ENCODE measurements at regions not wholly inside any gene's neighbourhood (a gene's known extent, or its start where the extent isn't known, plus 50 kb on each side); places are given as distances from the start of the nearest gene placed in this dataset.

DNA sequence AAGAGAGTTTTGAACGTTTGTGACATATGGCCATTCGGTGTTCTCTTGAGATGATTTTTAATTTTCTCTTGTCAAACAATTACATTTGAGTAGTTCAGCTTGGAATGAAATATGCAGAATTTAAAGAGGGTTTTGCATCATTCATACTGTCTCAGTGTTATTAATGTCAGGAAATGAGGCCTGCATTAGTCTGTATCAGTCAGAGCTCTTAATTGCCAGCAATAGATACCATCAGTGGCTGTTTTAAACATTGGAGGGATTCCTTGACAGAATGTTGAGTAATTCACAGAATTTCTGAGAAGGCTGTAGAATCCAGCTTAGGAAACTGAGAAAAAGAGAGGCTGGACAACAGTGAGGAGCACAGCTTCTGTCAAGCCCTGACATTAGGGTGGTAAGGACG is 722.0 kb downstream of the NR2F2 start (continued):
- no peak for TF ChIP-seq ETV6 (CRISPR knock-in tag; IDR thresholded peaks at IDR 0.05)
- no peak for TF ChIP-seq NFE2L1 (CRISPR knock-in tag; IDR thresholded peaks at IDR 0.05)
- TF ChIP-seq SMAD4 (CRISPR knock-in tag; IDR thresholded peaks at IDR 0.05) = no peak
- TF ChIP-seq, protein P1, sequence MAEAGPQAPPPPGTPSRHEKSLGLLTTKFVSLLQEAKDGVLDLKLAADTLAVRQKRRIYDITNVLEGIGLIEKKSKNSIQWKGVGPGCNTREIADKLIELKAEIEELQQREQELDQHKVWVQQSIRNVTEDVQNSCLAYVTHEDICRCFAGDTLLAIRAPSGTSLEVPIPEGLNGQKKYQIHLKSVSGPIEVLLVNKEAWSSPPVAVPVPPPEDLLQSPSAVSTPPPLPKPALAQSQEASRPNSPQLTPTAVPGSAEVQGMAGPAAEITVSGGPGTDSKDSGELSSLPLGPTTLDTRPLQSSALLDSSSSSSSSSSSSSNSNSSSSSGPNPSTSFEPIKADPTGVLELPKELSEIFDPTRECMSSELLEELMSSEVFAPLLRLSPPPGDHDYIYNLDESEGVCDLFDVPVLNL (CRISPR knock-in tag; IDR thresholded peaks at IDR 0.05; ENCODE audit: borderline replicate concordance, low read depth) = no peak

DNA sequence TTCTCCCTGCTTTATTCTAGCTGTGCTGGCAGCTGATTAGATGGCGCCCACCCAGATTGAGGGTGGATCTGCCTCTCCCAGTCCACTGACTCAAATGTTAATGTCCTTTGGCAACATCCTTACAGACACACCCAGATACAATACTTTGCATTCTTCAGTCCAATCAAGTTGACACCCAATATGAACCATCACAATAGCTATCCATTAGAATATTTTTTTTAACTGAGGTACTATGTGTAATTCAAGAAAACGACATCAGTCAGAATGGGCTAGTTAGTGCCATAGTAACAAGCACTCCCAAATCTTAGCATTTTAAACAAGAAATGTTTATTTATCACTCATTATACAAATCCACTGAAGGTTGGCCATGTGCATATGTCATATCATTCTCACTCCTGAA is 723.1 kb downstream of the NR2F2 start:
- no peaks in the 10 kb centered on the region; the same call in 1 of the 2 replicates for H3K4me1 Mint-ChIP-seq
- ChIA-PET CTCF (no interaction called here), POLR2A (no interaction called here)
- no peak overlapping the region for H3K27ac Mint-ChIP-seq
- no peak for DNase-seq (ENCODE audit: low spot score)
- no peak overlapping the region for H3K4me3 Mint-ChIP-seq
- H3K27me3 Mint-ChIP-seq (ENCODE audit: low read depth) = no peaks in the 10 kb centered on the region; the same call in 1 of the 2 replicates
- no peak for TF ChIP-seq TEAD1 (CRISPR knock-in tag; IDR thresholded peaks at IDR 0.05)
- TF ChIP-seq, protein P2, sequence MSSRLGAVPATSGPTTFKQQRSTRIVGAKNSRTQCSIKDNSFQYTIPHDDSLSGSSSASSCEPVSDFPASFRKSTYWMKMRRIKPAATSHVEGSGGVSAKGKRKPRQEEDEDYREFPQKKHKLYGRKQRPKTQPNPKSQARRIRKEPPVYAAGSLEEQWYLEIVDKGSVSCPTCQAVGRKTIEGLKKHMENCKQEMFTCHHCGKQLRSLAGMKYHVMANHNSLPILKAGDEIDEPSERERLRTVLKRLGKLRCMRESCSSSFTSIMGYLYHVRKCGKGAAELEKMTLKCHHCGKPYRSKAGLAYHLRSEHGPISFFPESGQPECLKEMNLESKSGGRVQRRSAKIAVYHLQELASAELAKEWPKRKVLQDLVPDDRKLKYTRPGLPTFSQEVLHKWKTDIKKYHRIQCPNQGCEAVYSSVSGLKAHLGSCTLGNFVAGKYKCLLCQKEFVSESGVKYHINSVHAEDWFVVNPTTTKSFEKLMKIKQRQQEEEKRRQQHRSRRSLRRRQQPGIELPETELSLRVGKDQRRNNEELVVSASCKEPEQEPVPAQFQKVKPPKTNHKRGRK (CRISPR knock-in tag; IDR thresholded peaks at IDR 0.05; ENCODE audit: borderline replicate concordance) = no peak
- H3K36me3 Mint-ChIP-seq = no peaks in the 10 kb centered on the region
- ATAC-seq = no peak
- peaks cover 5% of the 10 kb centered on the region; the same call in 1 of the 2 replicates for H3K9me3 Mint-ChIP-seq

DNA sequence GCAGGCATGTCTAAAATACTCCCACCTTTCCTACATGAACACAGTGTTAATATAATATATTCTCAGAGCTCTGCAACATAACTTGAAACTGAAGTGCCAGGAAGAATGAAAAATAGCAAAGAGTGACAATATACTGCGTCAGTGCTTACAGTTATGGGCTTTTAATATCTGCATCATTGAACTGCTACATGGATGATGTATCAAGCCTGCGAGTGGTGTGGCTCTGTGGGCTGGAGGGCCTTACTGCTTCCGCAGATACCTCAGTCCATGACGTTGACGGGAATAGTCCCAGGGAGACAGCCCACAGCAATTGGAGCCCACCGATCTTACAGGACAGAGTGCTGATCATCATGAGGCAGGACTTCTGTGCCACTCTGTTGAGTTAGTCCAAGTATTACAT is 727.0 kb downstream of the NR2F2 start:
- POLR2A ChIA-PET = no interaction called here
- TF ChIP-seq NFE2L1 (CRISPR knock-in tag; IDR thresholded peaks at IDR 0.05) (no peak), NR3C1 (CRISPR knock-in tag; conservative IDR thresholded peaks at IDR 0.05; ENCODE audit: low read depth) (no peak), TEAD4 (CRISPR knock-in tag; IDR thresholded peaks at IDR 0.05) (no peak), GABPB1 (CRISPR knock-in tag; IDR thresholded peaks at IDR 0.05) (no peak), NR1H2 (CRISPR knock-in tag; IDR thresholded peaks at IDR 0.05) (no peak), ZNF423 (CRISPR knock-in tag; IDR thresholded peaks at IDR 0.05) (no peak)
- TF ChIP-seq, protein P3, sequence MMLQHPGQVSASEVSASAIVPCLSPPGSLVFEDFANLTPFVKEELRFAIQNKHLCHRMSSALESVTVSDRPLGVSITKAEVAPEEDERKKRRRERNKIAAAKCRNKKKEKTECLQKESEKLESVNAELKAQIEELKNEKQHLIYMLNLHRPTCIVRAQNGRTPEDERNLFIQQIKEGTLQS (CRISPR knock-in tag; conservative IDR thresholded peaks at IDR 0.05) = no peak
- TF ChIP-seq, protein P4, sequence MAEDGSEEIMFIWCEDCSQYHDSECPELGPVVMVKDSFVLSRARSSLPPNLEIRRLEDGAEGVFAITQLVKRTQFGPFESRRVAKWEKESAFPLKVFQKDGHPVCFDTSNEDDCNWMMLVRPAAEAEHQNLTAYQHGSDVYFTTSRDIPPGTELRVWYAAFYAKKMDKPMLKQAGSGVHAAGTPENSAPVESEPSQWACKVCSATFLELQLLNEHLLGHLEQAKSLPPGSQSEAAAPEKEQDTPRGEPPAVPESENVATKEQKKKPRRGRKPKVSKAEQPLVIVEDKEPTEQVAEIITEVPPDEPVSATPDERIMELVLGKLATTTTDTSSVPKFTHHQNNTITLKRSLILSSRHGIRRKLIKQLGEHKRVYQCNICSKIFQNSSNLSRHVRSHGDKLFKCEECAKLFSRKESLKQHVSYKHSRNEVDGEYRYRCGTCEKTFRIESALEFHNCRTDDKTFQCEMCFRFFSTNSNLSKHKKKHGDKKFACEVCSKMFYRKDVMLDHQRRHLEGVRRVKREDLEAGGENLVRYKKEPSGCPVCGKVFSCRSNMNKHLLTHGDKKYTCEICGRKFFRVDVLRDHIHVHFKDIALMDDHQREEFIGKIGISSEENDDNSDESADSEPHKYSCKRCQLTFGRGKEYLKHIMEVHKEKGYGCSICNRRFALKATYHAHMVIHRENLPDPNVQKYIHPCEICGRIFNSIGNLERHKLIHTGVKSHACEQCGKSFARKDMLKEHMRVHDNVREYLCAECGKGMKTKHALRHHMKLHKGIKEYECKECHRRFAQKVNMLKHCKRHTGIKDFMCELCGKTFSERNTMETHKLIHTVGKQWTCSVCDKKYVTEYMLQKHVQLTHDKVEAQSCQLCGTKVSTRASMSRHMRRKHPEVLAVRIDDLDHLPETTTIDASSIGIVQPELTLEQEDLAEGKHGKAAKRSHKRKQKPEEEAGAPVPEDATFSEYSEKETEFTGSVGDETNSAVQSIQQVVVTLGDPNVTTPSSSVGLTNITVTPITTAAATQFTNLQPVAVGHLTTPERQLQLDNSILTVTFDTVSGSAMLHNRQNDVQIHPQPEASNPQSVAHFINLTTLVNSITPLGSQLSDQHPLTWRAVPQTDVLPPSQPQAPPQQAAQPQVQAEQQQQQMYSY (CRISPR knock-in tag; IDR thresholded peaks at IDR 0.05) = no peak
- DNase-seq (ENCODE audit: low spot score) = no peak
- no peak for ATAC-seq
- peaks cover 38% of the 10 kb centered on the region for H3K4me1 Mint-ChIP-seq
- CTCF ChIA-PET = no interaction called here
- no peak overlapping the region for H3K4me3 Mint-ChIP-seq
- peaks cover 7% of the 10 kb centered on the region for H3K27me3 Mint-ChIP-seq (ENCODE audit: low read depth)
- no peaks in the 10 kb centered on the region for H3K9me3 Mint-ChIP-seq
- no peak overlapping the region for H3K27ac Mint-ChIP-seq
- no peaks in the 10 kb centered on the region for H3K36me3 Mint-ChIP-seq

DNA sequence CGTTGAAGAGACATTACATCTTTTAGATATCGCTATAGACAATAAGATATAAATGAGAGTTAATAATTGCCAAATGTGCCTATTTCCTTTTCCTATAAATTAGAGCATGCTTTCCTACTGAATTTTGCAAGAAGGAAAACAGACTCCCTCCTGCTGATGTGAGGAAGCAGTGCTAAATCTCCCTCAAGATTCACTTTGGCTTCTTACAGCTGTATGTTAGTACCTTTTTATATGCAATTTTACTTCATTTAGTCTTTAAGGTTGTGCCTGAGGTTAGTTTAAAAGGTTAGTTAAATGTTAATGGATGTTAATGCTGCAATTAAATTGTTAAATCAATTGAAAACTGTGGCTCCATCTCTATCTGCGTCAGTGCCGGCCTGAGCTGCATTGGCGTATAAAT is 728.8 kb downstream of the NR2F2 start:
- DNase-seq (ENCODE audit: low spot score) (no peak), ATAC-seq (peak; percentile 56)
- ChIA-PET POLR2A (no interaction called here), CTCF (interaction anchor here (1.1 kb wide), 1 partner anchor 748 kb away, joined by 3 read pairs; no protein-coding TSS in a partner anchor)
- 0 out of 2 replicates have a peak overlapping the region, but pooled peaks have one; percentile 21 for H3K27ac Mint-ChIP-seq
- peaks cover 5% of the 10 kb centered on the region for H3K9me3 Mint-ChIP-seq
- TF ChIP-seq HMGA2 (CRISPR knock-in tag; IDR thresholded peaks at IDR 0.05) (no peak), NFE2L1 (CRISPR knock-in tag; IDR thresholded peaks at IDR 0.05) (no peak), SP1 (CRISPR knock-in tag; conservative IDR thresholded peaks at IDR 0.05) (no peak), ETV6 (CRISPR knock-in tag; IDR thresholded peaks at IDR 0.05) (0 out of 2 replicates have a peak, but pooled peaks have one; percentile 50)
- TF ChIP-seq, protein P5, sequence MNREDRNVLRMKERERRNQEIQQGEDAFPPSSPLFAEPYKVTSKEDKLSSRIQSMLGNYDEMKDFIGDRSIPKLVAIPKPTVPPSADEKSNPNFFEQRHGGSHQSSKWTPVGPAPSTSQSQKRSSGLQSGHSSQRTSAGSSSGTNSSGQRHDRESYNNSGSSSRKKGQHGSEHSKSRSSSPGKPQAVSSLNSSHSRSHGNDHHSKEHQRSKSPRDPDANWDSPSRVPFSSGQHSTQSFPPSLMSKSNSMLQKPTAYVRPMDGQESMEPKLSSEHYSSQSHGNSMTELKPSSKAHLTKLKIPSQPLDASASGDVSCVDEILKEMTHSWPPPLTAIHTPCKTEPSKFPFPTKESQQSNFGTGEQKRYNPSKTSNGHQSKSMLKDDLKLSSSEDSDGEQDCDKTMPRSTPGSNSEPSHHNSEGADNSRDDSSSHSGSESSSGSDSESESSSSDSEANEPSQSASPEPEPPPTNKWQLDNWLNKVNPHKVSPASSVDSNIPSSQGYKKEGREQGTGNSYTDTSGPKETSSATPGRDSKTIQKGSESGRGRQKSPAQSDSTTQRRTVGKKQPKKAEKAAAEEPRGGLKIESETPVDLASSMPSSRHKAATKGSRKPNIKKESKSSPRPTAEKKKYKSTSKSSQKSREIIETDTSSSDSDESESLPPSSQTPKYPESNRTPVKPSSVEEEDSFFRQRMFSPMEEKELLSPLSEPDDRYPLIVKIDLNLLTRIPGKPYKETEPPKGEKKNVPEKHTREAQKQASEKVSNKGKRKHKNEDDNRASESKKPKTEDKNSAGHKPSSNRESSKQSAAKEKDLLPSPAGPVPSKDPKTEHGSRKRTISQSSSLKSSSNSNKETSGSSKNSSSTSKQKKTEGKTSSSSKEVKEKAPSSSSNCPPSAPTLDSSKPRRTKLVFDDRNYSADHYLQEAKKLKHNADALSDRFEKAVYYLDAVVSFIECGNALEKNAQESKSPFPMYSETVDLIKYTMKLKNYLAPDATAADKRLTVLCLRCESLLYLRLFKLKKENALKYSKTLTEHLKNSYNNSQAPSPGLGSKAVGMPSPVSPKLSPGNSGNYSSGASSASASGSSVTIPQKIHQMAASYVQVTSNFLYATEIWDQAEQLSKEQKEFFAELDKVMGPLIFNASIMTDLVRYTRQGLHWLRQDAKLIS (CRISPR knock-in tag; IDR thresholded peaks at IDR 0.05; ENCODE audit: borderline replicate concordance) = no peak
- H3K4me3 Mint-ChIP-seq = peak overlapping the region; percentile 7; the same call in 1 of the 2 replicates
- H3K27me3 Mint-ChIP-seq (ENCODE audit: low read depth) = peaks cover 9% of the 10 kb centered on the region
- peaks cover 2% of the 10 kb centered on the region; the same call in 1 of the 2 replicates for H3K36me3 Mint-ChIP-seq
- peaks cover 43% of the 10 kb centered on the region for H3K4me1 Mint-ChIP-seq

All from WTC11 (cell line).